Uterus (tissue), 2 donors: ENCODE measurements at regions not wholly inside any gene's neighbourhood (a gene's known extent, or its start where the extent isn't known, plus 50 kb on each side); places are given as distances from the start of the nearest gene placed in this dataset.

Experiments used
- CTCF ChIP-seq, 4 experiments: fragments of 200-600 bp in 2 of 4; fragments of 450-650 bp in 2 of 4; sonication (generic) in 2 of 4; IDR thresholded peaks; one replicate each; pipeline ENCODE4 v1.5.1; 2016 to 2019; ENCODE audit warnings: antibody characterized with exemption in 4 of 4, mild to moderate bottlenecking in 2 of 4, moderate library complexity in 1 of 4
- POLR2A ChIP-seq, 2 donors: fragments of 450-650 bp; IDR thresholded peaks; one replicate each; pipeline ENCODE4 v1.6.1; 2016; ENCODE audit warnings: antibody characterized with exemption in 2 of 2, mild to moderate bottlenecking in 1 of 2, moderate library complexity in 1 of 2

GRCh38 chr14:98835825-98836100 is 436.2 kb downstream of the BCL11B start:
- no peak for TF ChIP-seq CTCF (IDR thresholded peaks at IDR 0.05)
- TF ChIP-seq POLR2A (IDR thresholded peaks at IDR 0.05), result no peak
